Neural progenitor cell (in vitro differentiated cells): ENCODE measurements at regions not wholly inside any gene's neighbourhood (a gene's known extent, or its start where the extent isn't known, plus 50 kb on each side); places are given as distances from the start of the nearest gene placed in this dataset.

Source experiments
- DNase-seq: peaks from one replicate; pipeline ENCODE4 v3.0.0-alpha.2; 2016; ENCODE audit warnings: low spot score
- H2AFZ ChIP-seq: fragments of 200-600 bp; sonication (generic); replicated peaks from 2 replicates; pipeline ENCODE4 v1.6.1; 2016; ENCODE audit warnings: antibody characterized with exemption
- H3F3A ChIP-seq: fragments of 200-600 bp; sonication (generic); 2 replicates; pipeline ENCODE4 v1.6.1; 2016; ENCODE audit warnings: antibody characterized with exemption, low read depth
- H3K27ac ChIP-seq: fragments of 200-600 bp; sonication (generic); 2 replicates; pipeline ENCODE4 v1.5.1; 2016; ENCODE audit warnings: mild to moderate bottlenecking
- H3K27me3 ChIP-seq: fragments of 200-600 bp; sonication (generic); 2 replicates; pipeline ENCODE4 v1.6.1; 2016; ENCODE audit warnings: mild to moderate bottlenecking, moderate library complexity
- H3K36me3 ChIP-seq: fragments of 200-600 bp; sonication (generic); 2 replicates; pipeline ENCODE4 v1.5.1; 2016
- H3K4me1 ChIP-seq: fragments of 200-600 bp; sonication (generic); 2 replicates; pipeline ENCODE4 v1.6.1; 2016; ENCODE audit warnings: mixed run types
- H3K4me2 ChIP-seq: fragments of 200-600 bp; sonication (generic); 2 replicates; pipeline ENCODE4 v1.6.1; 2016
- H3K4me3 ChIP-seq: fragments of 200-600 bp; sonication (generic); 2 replicates; pipeline ENCODE4 v1.5.1; 2016
- H3K79me2 ChIP-seq: fragments of 200-600 bp; sonication (generic); 2 replicates; pipeline ENCODE4 v1.6.1; 2016; ENCODE audit warnings: low read depth
- H3K9ac ChIP-seq: fragments of 200-600 bp; sonication (generic); 2 replicates; pipeline ENCODE4 v1.6.1; 2016
- H3K9me3 ChIP-seq: fragments of 200-600 bp; sonication (generic); 2 replicates; pipeline ENCODE4 v1.5.1; 2016; ENCODE audit warnings: low read depth
- H4K20me1 ChIP-seq: fragments of 200-600 bp; sonication (generic); 2 replicates; pipeline ENCODE4 v1.6.1; 2016; ENCODE audit warnings: low read depth
- H3K27ac Mint-ChIP-seq: 3 replicates; pipeline ENCODE4 v1.8.0; 2021; ENCODE audit warnings: mixed read lengths
- H3K27me3 Mint-ChIP-seq: 2 replicates; pipeline ENCODE4 v1.8.0; 2022; ENCODE audit warnings: low read depth, mild to moderate bottlenecking, inconsistent platforms, moderate library complexity, mixed read lengths; ENCODE audit not compliant: insufficient read depth
- H3K36me3 Mint-ChIP-seq: 3 replicates; pipeline ENCODE4 v1.8.0; 2021; ENCODE audit warnings: mixed read lengths
- H3K4me1 Mint-ChIP-seq: 3 replicates; pipeline ENCODE4 v1.8.0; 2021; ENCODE audit warnings: mixed read lengths
- H3K4me3 Mint-ChIP-seq: 3 replicates; pipeline ENCODE4 v1.8.0; 2021; ENCODE audit warnings: mild to moderate bottlenecking, moderate library complexity, mixed read lengths
- H3K9me3 Mint-ChIP-seq: 3 replicates; pipeline ENCODE4 v1.8.0; 2020; ENCODE audit warnings: mixed read lengths
- CTCF ChIP-seq: fragments of 200-600 bp; sonication (generic); IDR thresholded peaks from 2 replicates; pipeline ENCODE4 v1.5.1; 2017; ENCODE audit warnings: antibody characterized with exemption, mild to moderate bottlenecking
- EZH2 ChIP-seq: fragments of 200-600 bp; sonication (generic); IDR thresholded peaks from 2 replicates; pipeline ENCODE4 v1.6.1; 2017; ENCODE audit warnings: antibody characterized with exemption, mild to moderate bottlenecking, moderate library complexity
- EZH2phosphoT487 ChIP-seq: fragments of 200-600 bp; sonication (generic); IDR thresholded peaks from 2 replicates; pipeline ENCODE4 v1.6.1; 2017; ENCODE audit warnings: antibody characterized with exemption

DNA sequence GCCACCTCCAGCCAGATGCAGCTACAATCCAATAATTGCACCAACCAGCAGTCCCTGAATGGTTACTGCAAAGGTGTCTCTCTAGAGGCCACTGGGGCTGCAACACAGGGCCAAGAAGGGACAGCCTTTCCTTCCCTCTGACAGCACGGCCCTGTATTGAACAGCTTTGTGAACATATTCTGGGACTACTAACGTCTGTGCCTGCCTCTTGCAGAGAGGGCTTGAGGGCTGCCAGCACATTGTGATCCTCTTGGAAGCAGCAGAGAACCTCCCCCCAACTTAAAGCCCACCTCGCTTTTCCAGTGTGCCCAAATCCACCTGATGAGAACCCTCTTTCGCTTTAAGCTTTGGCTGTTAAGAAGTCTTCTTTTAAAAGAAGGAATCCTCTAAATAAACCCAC is 415.9 kb downstream of the RPS24 start:
- H3K9me3 Mint-ChIP-seq = peaks cover 2% of the 10 kb centered on the region
- Histone ChIP-seq H4K20me1 (no peaks in the 10 kb centered on the region), H3K27me3 (no peaks in the 10 kb centered on the region), H3K9me3 (no peaks in the 10 kb centered on the region), H2AFZ (no peak overlapping the region), H3K36me3 (no peaks in the 10 kb centered on the region), H3K27ac (no peak overlapping the region), H3K4me2 (no peak overlapping the region), H3K4me1 (peaks cover 11% of the 10 kb centered on the region), H3K9ac (no peak overlapping the region), H3K79me2 (no peaks in the 10 kb centered on the region), H3K4me3 (no peak overlapping the region), H3F3A (no peaks in the 10 kb centered on the region)
- TF ChIP-seq EZH2 (no peak), EZH2phosphoT487 (no peak), CTCF (no peak)
- no peak for DNase-seq
- no peak overlapping the region for H3K4me3 Mint-ChIP-seq
- H3K4me1 Mint-ChIP-seq = peaks cover 36% of the 10 kb centered on the region
- no peaks in the 10 kb centered on the region for H3K36me3 Mint-ChIP-seq
- peaks cover 16% of the 10 kb centered on the region for H3K27me3 Mint-ChIP-seq
- H3K27ac Mint-ChIP-seq = peak overlapping the region; percentile 40

DNA sequence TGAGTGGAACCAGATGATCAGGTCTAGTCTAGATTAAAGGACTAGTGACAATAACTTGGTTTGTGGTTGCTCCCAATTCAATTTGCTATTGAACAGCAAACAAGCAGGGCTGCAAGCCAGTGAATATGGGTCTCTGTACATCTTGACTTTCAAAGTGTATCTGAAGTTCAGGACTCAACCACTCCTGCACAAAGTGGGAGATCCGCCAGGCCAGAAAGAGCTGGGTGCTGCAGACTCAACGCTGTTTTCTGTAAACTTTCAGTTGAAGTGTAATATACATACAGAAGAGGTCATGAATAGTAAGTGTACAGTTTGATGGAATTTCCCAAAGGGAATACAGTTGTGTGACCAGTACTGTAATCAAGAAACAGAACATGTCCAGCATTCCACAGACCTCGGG is 416.6 kb downstream of the RPS24 start:
- Histone ChIP-seq H3K79me2 (no peaks in the 10 kb centered on the region), H3K9me3 (no peaks in the 10 kb centered on the region), H3K9ac (no peak overlapping the region), H3K4me2 (no peak overlapping the region), H3K27ac (no peak overlapping the region), H3K27me3 (no peaks in the 10 kb centered on the region), H3F3A (no peaks in the 10 kb centered on the region), H3K4me1 (peaks cover 18% of the 10 kb centered on the region), H4K20me1 (no peaks in the 10 kb centered on the region), H3K36me3 (no peaks in the 10 kb centered on the region), H2AFZ (no peak overlapping the region), H3K4me3 (no peak overlapping the region)
- H3K36me3 Mint-ChIP-seq = no peaks in the 10 kb centered on the region
- no peak overlapping the region for H3K4me3 Mint-ChIP-seq
- peaks cover 2% of the 10 kb centered on the region for H3K9me3 Mint-ChIP-seq
- no peak for TF ChIP-seq EZH2phosphoT487
- no peak for TF ChIP-seq CTCF
- TF ChIP-seq EZH2 = no peak
- H3K27me3 Mint-ChIP-seq = peaks cover 16% of the 10 kb centered on the region
- no peak overlapping the region for H3K27ac Mint-ChIP-seq
- H3K4me1 Mint-ChIP-seq = peaks cover 43% of the 10 kb centered on the region
- DNase-seq = no peak

DNA sequence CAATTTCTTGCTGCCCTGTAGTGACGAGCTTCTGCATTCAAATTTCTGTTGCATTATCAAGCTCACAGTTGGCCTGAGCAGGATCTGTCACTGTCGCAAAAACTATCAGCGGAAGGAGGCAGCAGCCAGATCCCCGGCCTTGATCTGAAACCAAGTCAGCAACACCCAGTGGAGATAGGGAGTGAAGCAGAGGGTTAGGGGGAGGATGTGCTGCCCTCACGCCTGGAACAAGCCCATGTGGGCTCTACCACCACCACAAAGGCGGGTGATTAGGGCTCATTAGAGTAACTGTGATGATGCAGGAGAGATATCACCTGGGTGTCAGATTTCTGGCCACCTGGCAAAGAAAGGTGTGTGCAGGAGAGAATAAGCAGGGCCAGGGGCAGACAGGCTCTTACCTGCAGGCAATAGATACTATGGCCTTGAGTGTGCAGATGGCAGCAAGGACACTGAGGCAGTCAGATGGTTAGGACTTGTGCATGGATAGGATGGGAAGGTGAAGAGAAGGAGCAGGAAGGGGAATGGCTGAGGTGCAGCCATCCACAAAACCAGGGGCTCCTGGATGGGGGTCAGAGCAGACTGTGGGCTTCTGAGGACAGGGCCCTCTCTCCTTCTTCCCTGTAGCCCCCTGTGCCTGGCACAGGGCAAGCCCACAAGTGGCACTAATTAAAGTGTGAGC is 417.3 kb downstream of the RPS24 start:
- Histone ChIP-seq H3K9me3 (no peaks in the 10 kb centered on the region), H4K20me1 (no peaks in the 10 kb centered on the region), H3K27ac (no peak overlapping the region), H3K79me2 (no peaks in the 10 kb centered on the region), H2AFZ (no peak overlapping the region), H3K36me3 (no peaks in the 10 kb centered on the region), H3K4me3 (no peak overlapping the region), H3K9ac (no peak overlapping the region), H3K4me1 (peaks cover 20% of the 10 kb centered on the region), H3K27me3 (no peaks in the 10 kb centered on the region), H3F3A (no peaks in the 10 kb centered on the region), H3K4me2 (no peak overlapping the region)
- peaks cover 48% of the 10 kb centered on the region for H3K4me1 Mint-ChIP-seq
- no peak for DNase-seq
- no peak overlapping the region for H3K4me3 Mint-ChIP-seq
- TF ChIP-seq CTCF = no peak
- no peak for TF ChIP-seq EZH2
- no peak for TF ChIP-seq EZH2phosphoT487
- peaks cover 13% of the 10 kb centered on the region for H3K27me3 Mint-ChIP-seq
- no peaks in the 10 kb centered on the region for H3K9me3 Mint-ChIP-seq
- peak overlapping the region; percentile 52 for H3K27ac Mint-ChIP-seq
- H3K36me3 Mint-ChIP-seq = no peaks in the 10 kb centered on the region
